Kidney epithelial cell (primary cell): ENCODE measurements at regions not wholly inside any gene's neighbourhood (a gene's known extent, or its start where the extent isn't known, plus 50 kb on each side); places are given as distances from the start of the nearest gene placed in this dataset.

Experiments used
- DNase-seq: peaks from one replicate; pipeline ENCODE4 v3.0.0-alpha.2; 2010; ENCODE audit warnings: low read depth
- H3K27me3 ChIP-seq: 2 replicates; pipeline ENCODE4 v1.6.0; 2011; ENCODE audit warnings: low read length; ENCODE audit not compliant: control insufficient read depth, insufficient read depth
- H3K36me3 ChIP-seq: 2 replicates; pipeline ENCODE4 v1.5.1; 2011; ENCODE audit warnings: low read length; ENCODE audit not compliant: control insufficient read depth, insufficient read depth
- H3K4me3 ChIP-seq: 2 replicates; pipeline ENCODE4 v1.5.1; 2011; ENCODE audit warnings: low read depth, mild to moderate bottlenecking, control low read depth, low read length
- CTCF ChIP-seq: IDR thresholded peaks from 2 replicates; pipeline ENCODE4 v1.5.1; 2011; ENCODE audit warnings: mild to moderate bottlenecking, moderate library complexity, low read length, control low read depth, inconsistent platforms; ENCODE audit not compliant: insufficient read depth, poor library complexity, severe bottlenecking

DNA sequence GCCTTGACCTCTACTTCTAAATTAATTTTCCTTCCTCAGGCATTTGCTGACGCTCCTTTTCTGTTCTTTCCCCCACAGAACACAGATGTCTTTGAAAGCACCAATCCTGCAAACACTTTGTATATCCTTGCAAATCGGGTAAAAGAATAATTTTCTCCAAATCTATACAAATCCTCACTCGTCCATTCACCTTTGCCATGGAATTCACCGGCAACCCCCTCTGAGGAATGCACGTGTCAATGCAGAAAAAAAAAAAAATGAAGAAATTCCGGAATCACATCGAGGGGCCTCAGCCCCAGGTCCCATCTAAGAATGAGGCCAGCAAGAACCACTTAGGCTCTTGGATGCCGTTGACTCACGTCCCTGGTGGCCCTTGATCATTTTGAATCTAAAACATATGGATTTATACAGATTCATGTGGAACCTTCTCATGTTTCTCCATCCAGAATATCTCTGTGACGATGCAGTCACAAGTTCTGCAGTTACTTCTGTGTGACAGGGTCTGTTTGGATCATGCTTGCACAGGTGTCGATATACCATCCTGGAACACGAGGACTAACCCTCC lies 136.9 kb downstream of the RBFOX3 start:
- Histone ChIP-seq H3K27me3 (peaks cover 9% of the 10 kb centered on the region), H3K36me3 (no peaks in the 10 kb centered on the region), H3K4me3 (no peak overlapping the region)
- no peak for TF ChIP-seq CTCF
- no peak for DNase-seq

DNA sequence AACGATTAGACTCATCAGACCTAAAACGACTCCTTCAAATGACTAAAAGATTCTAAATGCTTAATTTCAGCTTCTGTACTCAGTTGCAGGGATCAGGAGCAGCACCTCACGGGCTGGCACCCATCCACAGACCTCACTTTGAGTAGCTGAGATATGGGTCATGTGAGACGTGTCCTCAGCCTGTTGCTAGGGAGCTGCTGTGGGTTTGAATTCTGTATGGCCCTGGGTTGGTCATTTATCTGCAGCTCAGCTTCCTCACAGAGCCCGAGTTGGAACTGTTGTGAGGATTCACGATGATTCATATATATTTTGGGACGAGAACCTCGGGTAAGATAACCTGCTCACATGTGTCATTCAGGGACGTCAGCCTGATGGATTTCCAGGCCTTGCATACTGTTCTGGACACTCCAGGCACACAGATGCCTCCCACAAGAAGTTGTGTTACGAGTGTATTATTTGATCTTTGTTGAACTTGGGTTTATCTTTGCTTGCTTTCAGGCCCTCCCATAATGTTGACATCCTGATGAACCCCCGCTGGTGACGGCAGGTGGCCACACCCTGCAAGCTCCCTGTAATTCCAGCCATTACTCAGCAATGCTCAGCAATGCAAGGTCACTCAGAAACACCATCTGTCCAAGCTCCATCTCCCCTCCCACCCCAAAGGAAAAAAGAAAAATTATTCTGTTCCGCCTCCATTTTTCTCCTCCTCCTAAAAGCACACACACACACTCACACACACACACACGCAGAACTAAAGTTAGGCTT lies 137.6 kb downstream of the RBFOX3 start:
- Histone ChIP-seq H3K27me3 (peaks cover 9% of the 10 kb centered on the region), H3K4me3 (no peak overlapping the region), H3K36me3 (no peaks in the 10 kb centered on the region)
- DNase-seq, result no peak
- TF ChIP-seq CTCF, result no peak

DNA sequence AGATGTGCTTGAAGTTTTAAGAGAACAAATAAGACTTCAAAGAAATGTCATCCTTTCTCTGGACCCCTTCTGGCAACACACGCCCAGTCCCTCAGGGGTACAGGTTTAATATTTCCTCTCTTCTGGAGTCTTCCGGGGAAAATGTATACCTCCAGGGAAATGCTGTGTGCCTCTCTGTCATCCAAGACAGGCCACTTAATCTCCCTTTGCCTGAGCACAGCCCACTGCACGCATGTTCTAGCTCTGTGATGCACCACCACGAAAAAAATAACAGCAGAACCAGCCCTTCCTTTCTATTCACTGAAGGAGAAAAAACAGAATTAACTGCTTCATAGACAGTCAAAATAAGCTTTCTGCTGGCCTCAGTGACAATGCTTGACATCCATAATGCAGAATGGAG lies 140.1 kb downstream of the RBFOX3 start:
- Histone ChIP-seq H3K36me3 (no peaks in the 10 kb centered on the region), H3K27me3 (peaks cover 4% of the 10 kb centered on the region), H3K4me3 (no peak overlapping the region)
- TF ChIP-seq CTCF, result no peak
- DNase-seq, result no peak

GRCh38 chr17:79469646-79470045 lies 141.2 kb downstream of the RBFOX3 start:
- no peak for DNase-seq
- no peaks in the 10 kb centered on the region for H3K36me3 ChIP-seq
- TF ChIP-seq CTCF, result no peak
- peaks cover 4% of the 10 kb centered on the region for H3K27me3 ChIP-seq
- H3K4me3 ChIP-seq, result no peak overlapping the region

- no peak for DNase-seq
- Histone ChIP-seq H3K36me3 (no peaks in the 10 kb centered on the region), H3K4me3 (no peak overlapping the region), H3K27me3 (peaks cover 4% of the 10 kb centered on the region)
- TF ChIP-seq CTCF, result no peak
Measured at GRCh38 chr17:79468183-79468944, 142.5 kb downstream of the RBFOX3 start.
